ENCODE measurements at regions not wholly inside any gene's neighbourhood (a gene's known extent, or its start where the extent isn't known, plus 50 kb on each side); places are given as distances from the start of the nearest gene placed in this dataset.

DNA sequence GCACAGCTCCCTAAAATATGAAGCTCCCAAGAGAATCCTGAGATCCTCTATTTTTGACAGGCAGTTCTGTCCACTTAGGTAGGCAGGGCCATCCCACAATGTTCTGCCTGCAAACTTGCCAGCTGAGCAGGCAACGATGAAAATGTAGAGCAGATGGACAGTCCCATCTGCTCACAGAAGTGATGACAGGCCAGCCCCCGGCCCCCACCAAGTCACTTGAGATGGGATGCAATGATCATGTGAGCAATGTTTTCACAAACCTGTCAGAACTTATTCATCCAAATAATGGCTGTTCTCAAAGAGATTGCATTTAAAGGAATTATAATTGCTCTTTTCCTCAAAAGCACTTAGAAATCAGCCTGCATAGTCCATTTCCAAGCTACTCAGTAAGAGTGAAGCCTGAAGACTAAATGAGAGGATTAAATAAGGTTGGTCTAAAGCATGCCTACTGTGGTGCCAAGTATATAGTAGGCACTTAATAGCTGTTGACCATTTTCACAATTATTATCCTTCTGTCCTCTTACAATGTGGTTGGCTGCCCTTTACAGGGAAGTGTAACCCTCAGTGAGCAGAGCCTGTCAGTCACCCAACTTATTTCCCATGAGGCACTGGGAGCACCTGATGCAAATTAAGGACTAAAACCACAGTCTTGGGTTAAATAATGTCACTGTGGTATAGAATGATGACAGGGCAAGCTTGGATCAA lies 301.2 kb downstream of the FGFR2 start:
- no peaks in the 10 kb centered on the region for H4K20me1 ChIP-seq (ENCODE audit: insufficient read depth)
- ChIA-PET RAD21 (ENCODE audit: low non-redundant PET in 1 of 2, low total read pairs in 2 of 2, uncharacterized antibody in 2 of 2, unreplicated experiment in 2 of 2) (no interaction called here), CTCF (no interaction called here), POLR2A (no interaction called here)
- H3K9ac ChIP-seq (ENCODE audit: low read length) = no peak overlapping the region
- no peak for DNase-seq (ENCODE audit: low read depth, low spot score)
- no peak for TF ChIP-seq JUND (IDR thresholded peaks at IDR 0.05)
- no peak for TF ChIP-seq POLR2A (IDR thresholded peaks at IDR 0.05; ENCODE audit: borderline replicate concordance, extremely low read depth, insufficient read depth, insufficient read length)
- no peak for TF ChIP-seq SIN3A (IDR thresholded peaks at IDR 0.05; ENCODE audit: low read depth)
- no peak for TF ChIP-seq SP1 (IDR thresholded peaks at IDR 0.05; ENCODE audit: low read depth)
- no peak for TF ChIP-seq SRF (IDR thresholded peaks at IDR 0.05; ENCODE audit: low read depth)
- TF ChIP-seq POLR2AphosphoS5 (IDR thresholded peaks at IDR 0.05; ENCODE audit: low read depth, low read length) = no peak
- no peak for TF ChIP-seq ZFX (IDR thresholded peaks at IDR 0.05)
- no peak for TF ChIP-seq TCF7L2 (IDR thresholded peaks at IDR 0.05; ENCODE audit: borderline replicate concordance, extremely low read depth, insufficient read depth, insufficient read length)
- TF ChIP-seq, protein P1, sequence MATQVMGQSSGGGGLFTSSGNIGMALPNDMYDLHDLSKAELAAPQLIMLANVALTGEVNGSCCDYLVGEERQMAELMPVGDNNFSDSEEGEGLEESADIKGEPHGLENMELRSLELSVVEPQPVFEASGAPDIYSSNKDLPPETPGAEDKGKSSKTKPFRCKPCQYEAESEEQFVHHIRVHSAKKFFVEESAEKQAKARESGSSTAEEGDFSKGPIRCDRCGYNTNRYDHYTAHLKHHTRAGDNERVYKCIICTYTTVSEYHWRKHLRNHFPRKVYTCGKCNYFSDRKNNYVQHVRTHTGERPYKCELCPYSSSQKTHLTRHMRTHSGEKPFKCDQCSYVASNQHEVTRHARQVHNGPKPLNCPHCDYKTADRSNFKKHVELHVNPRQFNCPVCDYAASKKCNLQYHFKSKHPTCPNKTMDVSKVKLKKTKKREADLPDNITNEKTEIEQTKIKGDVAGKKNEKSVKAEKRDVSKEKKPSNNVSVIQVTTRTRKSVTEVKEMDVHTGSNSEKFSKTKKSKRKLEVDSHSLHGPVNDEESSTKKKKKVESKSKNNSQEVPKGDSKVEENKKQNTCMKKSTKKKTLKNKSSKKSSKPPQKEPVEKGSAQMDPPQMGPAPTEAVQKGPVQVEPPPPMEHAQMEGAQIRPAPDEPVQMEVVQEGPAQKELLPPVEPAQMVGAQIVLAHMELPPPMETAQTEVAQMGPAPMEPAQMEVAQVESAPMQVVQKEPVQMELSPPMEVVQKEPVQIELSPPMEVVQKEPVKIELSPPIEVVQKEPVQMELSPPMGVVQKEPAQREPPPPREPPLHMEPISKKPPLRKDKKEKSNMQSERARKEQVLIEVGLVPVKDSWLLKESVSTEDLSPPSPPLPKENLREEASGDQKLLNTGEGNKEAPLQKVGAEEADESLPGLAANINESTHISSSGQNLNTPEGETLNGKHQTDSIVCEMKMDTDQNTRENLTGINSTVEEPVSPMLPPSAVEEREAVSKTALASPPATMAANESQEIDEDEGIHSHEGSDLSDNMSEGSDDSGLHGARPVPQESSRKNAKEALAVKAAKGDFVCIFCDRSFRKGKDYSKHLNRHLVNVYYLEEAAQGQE (IDR thresholded peaks at IDR 0.05; ENCODE audit: low read depth) = no peak
- TF ChIP-seq YY1 (IDR thresholded peaks at IDR 0.05; ENCODE audit: extremely low read depth, insufficient replicate concordance, low read depth, low read length) = no peak
- TF ChIP-seq CEBPB (IDR thresholded peaks at IDR 0.05; ENCODE audit: low read depth) = no peak
- TF ChIP-seq, protein P2, sequence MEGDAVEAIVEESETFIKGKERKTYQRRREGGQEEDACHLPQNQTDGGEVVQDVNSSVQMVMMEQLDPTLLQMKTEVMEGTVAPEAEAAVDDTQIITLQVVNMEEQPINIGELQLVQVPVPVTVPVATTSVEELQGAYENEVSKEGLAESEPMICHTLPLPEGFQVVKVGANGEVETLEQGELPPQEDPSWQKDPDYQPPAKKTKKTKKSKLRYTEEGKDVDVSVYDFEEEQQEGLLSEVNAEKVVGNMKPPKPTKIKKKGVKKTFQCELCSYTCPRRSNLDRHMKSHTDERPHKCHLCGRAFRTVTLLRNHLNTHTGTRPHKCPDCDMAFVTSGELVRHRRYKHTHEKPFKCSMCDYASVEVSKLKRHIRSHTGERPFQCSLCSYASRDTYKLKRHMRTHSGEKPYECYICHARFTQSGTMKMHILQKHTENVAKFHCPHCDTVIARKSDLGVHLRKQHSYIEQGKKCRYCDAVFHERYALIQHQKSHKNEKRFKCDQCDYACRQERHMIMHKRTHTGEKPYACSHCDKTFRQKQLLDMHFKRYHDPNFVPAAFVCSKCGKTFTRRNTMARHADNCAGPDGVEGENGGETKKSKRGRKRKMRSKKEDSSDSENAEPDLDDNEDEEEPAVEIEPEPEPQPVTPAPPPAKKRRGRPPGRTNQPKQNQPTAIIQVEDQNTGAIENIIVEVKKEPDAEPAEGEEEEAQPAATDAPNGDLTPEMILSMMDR (IDR thresholded peaks at IDR 0.05 in 2 of 3, conservative IDR thresholded peaks at IDR 0.05 in 1 of 3; ENCODE audit: borderline replicate concordance in 1 of 3, insufficient read depth in 1 of 3, low read depth in 2 of 3, low read length in 2 of 3) = no peak
- TF ChIP-seq, protein P3, sequence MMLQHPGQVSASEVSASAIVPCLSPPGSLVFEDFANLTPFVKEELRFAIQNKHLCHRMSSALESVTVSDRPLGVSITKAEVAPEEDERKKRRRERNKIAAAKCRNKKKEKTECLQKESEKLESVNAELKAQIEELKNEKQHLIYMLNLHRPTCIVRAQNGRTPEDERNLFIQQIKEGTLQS (IDR thresholded peaks at IDR 0.05) = no peak
- TF ChIP-seq, protein P4, sequence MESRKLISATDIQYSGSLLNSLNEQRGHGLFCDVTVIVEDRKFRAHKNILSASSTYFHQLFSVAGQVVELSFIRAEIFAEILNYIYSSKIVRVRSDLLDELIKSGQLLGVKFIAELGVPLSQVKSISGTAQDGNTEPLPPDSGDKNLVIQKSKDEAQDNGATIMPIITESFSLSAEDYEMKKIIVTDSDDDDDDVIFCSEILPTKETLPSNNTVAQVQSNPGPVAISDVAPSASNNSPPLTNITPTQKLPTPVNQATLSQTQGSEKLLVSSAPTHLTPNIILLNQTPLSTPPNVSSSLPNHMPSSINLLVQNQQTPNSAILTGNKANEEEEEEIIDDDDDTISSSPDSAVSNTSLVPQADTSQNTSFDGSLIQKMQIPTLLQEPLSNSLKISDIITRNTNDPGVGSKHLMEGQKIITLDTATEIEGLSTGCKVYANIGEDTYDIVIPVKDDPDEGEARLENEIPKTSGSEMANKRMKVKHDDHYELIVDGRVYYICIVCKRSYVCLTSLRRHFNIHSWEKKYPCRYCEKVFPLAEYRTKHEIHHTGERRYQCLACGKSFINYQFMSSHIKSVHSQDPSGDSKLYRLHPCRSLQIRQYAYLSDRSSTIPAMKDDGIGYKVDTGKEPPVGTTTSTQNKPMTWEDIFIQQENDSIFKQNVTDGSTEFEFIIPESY (IDR thresholded peaks at IDR 0.05; ENCODE audit: extremely low read depth, insufficient replicate concordance, low read length) = no peak
- no peak for TF ChIP-seq RAD21 (IDR thresholded peaks at IDR 0.05; ENCODE audit: low read depth)
- no peak for TF ChIP-seq ELF1 (IDR thresholded peaks at IDR 0.05; ENCODE audit: borderline replicate concordance, low read depth)
- H3K9me2 ChIP-seq (ENCODE audit: insufficient read depth) = no peaks in the 10 kb centered on the region
- H3K4me3 ChIP-seq (replicated peaks in 1 of 2; ENCODE audit: low read depth in 1 of 2, low read length in 2 of 2) = no peak overlapping the region
- H3K4me1 ChIP-seq (ENCODE audit: control insufficient read depth in 1 of 2, insufficient read depth in 2 of 2, low read length in 2 of 2) = no peaks in the 10 kb centered on the region
- H3K9me3 ChIP-seq (ENCODE audit: control insufficient read depth in 1 of 2, insufficient read depth in 1 of 2, low read depth in 1 of 2, low read length in 2 of 2) = no peaks in the 10 kb centered on the region
- no peaks in the 10 kb centered on the region for H3K79me2 ChIP-seq (ENCODE audit: insufficient read depth, low read length)
- no peak overlapping the region for H3K4me2 ChIP-seq (ENCODE audit: low read length)
- H2AFZ ChIP-seq (ENCODE audit: low read depth, low read length, poor library complexity, severe bottlenecking) = no peak overlapping the region
- H3K27me3 ChIP-seq (ENCODE audit: insufficient read depth, low read length) = peaks cover 5% of the 10 kb centered on the region; the same call in 1 of the 2 replicates
- H3K36me3 ChIP-seq (ENCODE audit: control insufficient read depth in 1 of 2, insufficient read depth in 2 of 2, low read length in 2 of 2) = no peaks in the 10 kb centered on the region
- H3K27ac ChIP-seq (ENCODE audit: low read depth, low read length) = no peak overlapping the region
- intact Hi-C loops (cut with micrococcal nuclease) = no loop called here
- no TSS peak for BruUV-seq (replicated peaks)
- ATAC-seq = no peak
